CD4-positive, alpha-beta T cell treated with Interleukin-6 at 100 ng/mL for 8 hours (primary cell): ENCODE measurements at regions not wholly inside any gene's neighbourhood (a gene's known extent, or its start where the extent isn't known, plus 50 kb on each side); places are given as distances from the start of the nearest gene placed in this dataset.
"Not testable (repeated sequence)": the region's sequence is repeated elsewhere in the genome, so short reads cannot be mapped to it uniquely, and the experiment has no call there.

Experiments
- DNase-seq: peaks from one replicate; pipeline ENCODE4 v3.0.0-alpha.2; 2020; ENCODE audit warnings: mixed read lengths, low spot score

DNA sequence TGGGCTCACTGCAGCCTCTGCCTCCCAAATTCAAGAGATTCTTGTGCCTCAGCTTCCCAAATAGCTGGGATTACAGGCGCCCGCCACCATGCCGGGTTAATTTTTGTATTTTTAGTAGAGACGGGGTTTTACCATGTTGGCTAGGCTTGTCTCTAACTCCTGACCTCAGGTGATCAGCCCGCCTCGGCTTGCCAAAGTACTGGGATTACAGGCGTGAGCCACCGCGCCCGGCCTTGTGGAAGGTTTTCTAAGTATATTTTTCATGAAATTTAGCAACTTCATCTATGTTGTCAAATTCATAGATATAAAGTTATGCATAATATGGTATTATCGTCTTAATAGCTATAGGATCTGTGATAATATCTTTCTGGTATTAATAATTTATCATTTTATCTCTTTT, 275.6 kb upstream of the GRM7 start:
- no peak for DNase-seq

DNA sequence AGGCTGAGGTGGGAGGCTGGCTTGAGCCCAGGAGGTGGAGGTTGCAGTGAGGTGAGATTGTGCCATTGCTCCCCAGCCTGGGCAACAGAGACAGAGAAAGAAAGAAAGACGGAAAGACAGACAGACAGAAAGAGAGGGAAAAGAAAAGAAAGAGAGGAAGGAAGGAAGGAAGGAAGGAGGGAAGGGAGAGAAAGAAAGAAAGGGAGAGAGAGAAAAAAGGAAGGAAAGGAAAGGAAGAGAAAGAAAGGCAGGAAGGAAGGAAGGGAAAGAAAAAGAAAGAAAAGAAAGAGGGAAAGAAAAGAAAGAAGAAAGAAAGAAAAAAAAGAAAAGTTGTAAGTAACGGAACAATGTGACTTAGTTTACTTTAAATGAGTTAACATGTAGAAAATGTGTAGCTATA, 260.7 kb upstream of the GRM7 start:
- no peak for DNase-seq

DNA sequence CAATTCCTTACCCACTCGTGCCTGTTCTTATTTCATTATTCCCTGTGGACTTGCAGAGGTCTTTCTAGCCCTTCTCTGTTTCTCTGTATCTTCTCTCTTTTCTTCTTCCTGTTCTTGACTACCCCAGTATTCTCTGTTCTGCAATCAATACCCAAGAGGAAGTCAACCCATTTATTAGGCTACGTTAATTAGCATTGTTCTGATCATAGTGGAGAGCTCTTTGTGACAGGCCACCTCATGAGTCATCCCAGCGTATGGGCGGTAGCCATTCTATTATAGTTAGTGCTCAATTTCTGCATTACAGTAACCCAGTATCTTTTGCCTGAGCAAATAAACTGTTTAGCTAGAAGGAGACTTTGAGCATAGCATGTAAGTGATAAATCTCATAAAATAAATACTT, 259.5 kb upstream of the GRM7 start:
- no peak for DNase-seq

DNA sequence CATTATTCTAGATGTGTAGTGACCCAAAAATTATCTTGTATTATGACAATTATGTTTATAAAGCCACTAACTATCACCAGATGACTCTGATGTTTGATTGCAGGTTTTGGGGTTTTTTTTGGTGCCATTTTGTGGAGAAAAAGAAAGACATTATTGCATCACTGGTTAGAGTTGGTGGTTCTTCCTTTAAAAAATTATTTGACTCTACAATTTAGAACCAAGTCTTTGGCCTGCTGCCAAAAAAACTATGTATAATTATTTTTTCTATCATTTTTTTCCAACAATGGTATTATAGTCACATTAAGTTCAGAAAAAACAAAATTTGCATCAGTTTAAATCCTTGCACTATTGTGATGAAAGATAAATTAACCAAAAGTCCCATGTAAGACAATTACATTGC, 258.6 kb upstream of the GRM7 start:
- DNase-seq = no peak

DNA sequence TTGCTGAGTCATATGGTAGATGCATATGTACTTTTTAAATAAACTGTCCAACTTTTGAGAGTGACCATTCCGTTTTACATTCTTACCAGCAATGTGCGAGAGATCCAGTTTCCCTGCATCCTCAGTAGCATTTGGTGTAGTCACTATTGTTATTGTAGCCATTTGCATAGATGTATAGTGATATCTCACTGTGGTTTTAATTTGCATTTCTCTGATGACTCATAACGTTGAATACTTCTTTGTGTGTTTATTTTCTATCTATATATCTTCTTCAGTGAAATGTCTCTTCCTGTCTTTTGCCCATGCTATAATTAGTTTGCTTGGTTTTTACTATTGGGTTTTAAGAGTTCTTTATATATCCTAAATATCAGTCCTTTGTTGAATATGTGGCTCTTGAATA, 255.7 kb upstream of the GRM7 start:
- DNase-seq = no peak

DNA sequence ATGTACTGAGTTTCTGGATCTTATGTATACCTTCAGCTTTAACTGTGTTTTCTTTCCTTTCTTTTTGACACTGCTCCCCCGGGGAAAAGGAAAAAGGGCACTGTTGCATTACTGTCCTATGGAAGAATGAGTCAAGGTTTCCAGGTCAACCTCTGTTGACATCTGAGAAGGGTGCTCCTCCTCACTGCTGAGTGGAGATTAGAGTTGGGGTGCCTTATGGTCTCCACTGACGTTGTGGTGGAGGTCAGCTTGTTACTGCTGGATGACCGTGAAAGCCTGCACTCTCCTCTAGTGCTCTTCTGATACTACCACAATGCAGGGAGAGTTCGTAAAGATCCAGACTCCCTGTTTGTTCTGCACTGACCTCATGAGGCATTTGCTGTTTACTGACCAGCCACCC, 252.1 kb upstream of the GRM7 start:
- DNase-seq = no peak

DNA sequence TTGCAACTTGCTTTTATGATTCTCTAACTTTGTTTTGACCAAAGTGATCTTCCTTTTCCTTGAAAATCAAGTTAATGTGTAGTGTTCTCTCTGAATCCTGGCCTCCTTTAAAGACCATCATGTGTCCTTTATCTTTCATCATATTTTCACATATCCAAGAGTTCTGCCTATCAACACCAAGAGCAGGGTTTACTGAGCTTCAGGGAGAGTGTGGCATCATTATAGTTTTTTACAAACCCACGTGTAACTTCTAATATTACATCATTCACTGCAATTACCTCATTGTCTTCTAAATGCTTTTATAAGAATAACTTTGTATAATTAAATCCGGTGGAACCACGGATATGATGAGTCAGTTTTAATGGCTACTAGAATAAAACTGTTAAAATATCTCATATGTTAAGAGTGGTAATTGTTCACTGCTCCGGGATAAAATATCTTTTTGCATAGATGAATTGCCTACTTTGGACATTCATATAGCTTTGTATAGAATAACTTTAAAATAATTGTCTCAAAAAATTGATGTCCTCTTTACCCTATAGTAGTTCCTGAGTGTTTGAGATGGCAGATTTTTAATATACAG, 248.8 kb upstream of the GRM7 start:
- DNase-seq = no peak

DNA sequence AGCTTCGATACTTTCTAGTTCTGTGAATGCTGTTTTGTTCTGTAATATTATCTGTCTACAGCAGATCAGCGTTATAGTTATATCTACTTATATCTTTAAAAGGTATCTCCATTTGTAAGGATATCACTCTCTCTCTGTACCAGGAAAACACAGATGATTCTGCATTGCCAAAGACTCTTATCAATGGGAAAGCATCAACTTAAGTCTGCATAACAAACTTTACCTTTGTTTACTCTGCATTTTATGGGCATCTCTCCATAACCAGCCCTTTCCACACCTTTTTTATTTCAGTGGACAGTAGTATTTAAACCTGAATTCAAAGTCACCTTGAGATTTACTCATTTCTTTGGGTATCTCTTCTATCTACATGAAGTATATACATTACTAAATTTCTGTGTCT, 238.7 kb upstream of the GRM7 start:
- no peak for DNase-seq

DNA sequence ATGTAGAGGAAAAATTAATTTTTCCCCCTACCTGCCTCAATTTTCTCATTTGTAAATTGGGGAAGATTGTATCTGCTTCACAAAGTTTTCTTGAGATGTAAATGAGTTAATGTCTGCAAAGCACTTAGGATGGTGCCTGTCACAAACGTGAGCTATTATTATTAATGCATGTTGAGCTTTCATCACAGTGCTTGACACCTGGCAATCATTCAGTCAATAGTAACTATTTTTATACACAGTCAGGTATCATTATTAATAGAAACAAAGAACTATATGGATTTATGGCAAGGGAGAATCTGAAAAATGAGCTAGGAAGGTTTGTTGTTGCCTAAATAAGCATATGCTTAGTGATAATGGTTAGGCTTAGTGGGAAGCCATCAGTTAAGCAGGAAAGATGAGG, 238.2 kb upstream of the GRM7 start:
- no peak for DNase-seq

DNA sequence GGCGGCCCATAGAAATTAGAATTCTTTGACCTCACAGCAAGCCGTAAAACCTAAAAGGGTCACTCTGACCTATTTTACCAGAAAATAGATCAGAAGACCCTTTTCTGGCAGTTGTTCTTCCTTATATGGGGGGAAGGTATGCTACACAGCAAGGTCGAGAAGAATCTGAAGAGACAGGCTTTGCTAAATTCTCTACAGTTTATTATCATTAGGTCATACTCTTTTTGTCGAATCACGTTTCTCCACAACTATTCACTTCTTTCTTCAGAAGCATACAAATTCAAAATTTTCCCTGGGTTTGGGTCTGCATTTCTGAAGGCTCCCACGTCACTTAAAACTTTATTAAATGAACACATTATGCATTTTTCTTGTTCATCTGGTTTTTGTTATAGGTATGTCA, 229.5 kb upstream of the GRM7 start:
- DNase-seq = no peak

DNA sequence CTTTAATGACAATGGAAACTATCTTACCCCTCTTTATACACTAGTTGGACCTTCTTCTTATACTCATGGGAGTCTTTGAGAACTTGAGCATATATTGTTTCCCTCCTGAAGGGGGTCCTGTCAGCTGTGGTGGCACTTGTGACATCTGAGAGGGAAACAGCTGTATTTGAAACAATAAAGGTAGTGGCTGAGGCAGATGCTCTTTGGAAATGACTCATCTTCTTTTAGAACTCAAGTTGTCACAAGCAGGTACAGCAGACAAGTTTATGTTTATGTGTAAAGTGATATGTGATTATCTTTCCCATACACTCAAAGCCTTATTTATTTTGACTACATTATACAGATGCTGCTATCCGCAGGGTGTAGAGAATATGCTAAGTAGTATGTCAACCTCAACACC, 220.0 kb upstream of the GRM7 start:
- DNase-seq = no peak

DNA sequence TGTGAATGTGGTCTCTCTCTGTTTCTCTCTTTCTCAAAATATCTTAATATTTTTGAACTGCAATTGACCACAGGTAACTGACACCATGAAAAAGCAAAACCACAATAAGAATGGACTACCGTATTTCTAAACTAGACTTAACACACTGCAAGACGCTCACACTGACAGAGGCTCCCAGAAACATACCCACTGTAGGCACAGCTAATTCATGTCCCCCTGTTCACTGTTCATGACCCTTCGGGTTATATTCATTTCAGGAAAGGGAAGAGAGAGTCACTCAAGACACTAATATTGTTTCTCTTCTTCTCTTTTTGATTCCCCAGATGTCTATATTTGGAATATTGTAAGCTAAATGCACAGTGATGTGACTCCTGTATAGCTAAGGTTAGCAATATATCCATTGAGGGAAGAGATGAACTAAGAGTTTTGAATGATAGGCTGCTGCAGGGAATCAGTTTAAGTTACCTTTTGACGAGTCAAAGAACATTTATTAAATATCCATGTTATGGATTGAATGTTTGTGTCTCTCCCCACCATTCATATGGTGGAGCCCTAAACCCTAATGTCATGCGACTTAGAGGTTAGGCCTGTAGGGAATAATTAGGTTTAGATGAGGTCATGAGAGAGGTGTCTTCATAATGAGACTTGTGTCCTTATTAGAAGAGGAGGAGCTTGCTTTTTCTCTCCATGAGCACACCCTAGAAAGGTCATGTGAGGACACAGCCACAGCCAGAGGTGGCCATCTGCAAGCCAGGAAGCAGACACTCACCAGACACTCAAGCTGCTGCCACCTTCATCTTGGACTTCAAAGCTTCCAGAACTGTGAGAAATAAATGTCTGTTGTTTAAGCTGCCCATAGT, 216.6 kb upstream of the GRM7 start:
- DNase-seq = no peak

DNA sequence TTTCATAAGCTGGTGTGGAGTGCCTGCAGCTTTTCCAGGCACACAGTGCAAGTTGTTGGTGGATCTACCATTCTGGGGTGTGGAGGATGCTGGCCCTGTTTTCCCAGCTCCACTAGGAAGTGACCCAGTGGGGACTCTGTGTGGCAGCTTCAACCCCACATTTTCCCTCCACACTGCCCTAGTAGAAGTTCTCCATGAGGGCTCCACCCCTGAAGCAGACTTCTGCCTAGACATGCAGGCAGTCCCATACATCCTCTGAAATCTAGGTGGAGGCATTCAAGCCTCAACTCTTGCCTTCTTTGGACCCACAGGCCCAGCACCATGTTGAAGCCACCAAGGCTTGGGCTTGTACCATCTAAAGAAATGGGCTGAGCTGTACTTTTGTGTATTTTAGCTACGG, 206.2 kb upstream of the GRM7 start:
- no peak for DNase-seq

DNA sequence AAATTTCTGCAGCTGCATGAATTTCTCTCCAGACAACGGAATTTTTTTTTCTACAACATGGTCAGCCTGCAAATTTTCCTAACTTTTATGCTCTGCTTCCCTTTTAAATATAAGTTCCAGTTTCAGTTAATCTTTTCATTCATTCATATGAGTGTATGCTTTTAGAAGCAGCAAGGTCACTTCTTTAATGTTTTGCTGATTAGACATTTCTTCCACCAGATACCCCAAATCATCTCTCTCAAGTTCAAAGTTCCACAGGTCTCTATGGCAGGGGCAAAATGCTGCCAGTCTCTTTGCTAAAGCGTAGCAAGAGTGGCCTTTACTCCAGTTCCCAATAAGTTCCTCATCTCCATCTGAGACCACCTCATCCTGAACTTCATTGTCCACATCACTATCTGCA, 205.6 kb upstream of the GRM7 start:
- DNase-seq = no peak

DNA sequence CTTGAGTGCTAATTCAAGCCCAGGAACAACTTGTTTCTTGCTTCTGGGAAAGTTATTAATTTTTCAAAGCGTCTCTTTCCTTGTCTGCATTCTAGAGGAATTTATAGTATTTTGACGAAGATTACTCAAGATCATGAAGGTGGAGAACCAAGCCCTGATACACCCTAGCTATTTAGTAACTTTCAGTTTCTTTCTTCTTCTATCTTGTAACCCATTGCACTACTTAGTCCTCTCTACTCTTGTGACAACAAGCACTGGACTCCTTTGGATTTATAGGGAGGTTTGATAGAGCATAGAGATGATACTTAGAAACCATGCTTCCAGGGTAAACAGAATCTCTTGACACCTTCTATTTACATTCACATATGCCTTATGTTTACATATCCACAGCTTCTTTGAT, 203.3 kb upstream of the GRM7 start:
- no peak for DNase-seq

DNA sequence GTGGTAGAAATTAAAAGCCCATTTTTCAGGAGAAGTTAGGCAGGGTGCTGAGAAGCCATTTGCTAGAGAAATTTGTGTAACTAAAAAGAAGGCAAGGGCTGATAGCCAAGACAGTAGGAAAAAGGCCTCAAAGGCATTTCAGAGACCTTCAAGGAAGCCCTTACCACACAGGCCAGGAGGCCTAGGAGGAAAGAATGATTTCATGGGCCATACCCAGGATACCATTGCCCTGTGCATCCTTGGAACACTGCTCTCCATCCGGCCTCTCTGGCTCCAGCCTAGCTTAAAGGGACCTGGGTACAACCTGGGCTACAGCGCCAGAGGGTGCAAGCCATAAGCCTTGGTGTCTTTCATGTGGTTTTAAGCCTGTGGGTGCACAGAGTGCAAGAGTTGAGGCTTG, 193.6 kb upstream of the GRM7 start:
- no peak for DNase-seq

DNA sequence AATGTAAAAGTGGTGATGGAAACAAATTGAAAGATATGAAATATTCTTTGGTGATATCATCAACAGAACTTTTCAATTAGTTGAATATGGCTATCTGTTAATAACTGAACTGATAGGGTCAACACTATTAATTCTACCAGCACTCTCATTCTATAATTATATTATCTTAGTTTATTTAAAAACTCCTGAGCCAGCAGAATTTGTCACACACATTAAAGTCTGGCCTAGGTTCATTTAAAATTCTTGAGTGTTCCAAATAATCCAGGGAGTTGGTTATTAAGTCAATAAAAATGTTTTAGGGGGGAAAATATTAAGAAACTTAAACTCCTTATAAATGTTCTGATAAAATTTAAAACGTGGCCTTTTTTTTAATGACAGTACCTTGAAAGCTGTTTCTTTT, 189.6 kb upstream of the GRM7 start:
- DNase-seq = no peak

DNA sequence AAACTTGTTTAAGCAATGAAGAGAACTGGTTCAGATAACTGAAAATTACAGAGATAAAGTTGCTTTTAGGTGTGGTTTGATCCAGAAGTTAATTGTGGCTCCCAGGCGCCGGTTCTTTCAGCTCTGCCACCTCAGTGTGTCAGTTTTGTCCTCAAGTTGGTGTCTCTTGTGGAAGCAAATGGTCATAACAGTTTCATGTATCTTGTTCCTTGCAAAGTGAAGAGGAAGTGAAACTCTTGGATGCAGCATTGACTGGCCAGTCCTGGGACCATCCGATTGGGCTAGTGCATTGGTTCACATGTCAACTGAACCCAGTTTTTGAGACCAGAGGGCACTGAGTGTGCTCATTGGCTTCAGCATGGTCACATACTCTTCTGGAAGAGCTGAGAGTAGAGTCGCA, 181.4 kb upstream of the GRM7 start:
- no peak for DNase-seq

DNA sequence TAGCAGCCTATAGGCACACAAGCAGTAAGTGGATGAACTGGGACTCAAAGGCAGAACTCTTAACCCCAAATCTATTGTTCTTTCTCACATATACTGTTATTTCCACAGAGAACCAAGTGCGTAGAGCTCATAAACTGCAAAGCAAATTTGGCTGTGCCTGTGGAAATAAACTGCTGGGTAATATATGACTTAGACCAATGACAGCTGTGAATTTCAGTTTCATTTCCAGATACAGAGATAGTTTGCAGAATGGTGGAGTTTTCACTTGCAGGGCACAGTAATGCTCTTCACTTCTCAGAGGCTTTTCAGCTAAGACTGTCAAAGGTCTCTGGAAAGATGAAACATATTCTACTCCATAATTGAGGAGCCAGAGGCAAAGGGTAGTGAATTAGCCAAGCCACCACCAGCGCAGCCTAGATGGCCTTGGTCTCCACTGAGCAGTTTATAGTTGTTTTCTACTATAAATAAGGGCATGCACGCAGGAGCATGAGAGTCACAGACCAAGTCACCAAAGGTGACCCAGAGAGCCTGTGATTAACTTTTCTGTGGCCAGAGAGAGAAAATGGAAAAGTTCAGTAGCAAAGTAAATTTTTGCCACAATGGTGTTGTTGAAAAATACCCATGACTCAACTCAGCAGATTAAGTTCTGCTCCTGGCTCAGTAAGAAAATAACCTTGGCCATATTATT, 180.7 kb upstream of the GRM7 start:
- no peak for DNase-seq

DNA sequence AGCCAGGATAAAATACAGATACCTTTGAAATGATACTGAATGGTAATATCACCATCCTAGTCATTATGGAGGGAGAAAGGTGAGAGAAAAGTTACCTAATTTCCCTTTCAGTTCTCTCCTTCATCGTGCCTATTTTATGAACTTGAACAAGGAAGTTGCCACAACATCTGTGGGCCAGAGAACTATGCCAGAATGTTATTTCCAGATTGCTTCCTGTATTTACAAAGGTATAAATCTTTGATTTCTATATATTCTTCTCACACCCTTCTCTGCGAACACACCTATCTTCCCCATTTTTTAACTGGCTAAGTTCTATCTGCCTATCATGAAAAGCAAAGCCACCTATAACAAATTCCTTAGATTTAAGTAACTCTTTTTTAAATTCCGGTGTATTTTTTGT, 163.6 kb upstream of the GRM7 start:
- no peak for DNase-seq

DNA sequence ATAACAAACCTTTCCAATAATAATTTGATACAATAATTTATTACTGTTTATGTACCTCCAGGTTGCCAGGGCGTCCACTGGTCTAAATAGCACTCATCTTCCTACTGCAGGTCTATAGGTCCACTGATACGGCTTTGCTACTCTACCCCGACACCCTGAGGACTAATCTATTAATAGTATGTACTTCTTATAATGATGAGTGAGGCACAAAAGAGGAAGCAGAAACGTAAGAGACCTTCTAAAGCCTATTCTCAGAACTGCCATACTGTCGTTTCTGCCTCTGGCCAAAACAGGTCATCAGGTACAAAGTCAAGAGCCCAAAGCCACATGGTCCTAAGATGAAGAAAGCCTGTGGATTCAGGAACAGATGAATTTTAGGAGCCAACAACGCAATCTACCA, 163.2 kb upstream of the GRM7 start:
- no peak for DNase-seq

DNA sequence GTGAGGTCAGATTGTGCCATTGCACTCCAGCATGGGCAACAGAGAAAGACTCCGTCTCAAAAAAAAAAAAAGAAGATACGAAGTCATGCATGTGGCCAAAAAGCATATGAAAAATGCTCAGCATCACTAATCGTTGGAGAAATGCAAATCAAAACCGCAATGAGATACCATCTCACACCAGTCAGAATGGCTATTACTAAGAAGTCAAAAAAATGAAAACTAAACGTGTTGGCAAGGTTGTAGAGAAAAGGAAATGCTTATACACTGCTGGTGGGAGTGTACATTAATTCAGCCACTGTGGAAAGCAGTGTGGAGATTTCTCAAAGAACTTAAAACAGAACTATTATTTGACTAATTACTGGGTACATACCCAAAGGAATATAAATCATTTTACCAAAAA, 156.1 kb upstream of the GRM7 start:
- not testable (repeated sequence) for DNase-seq

DNA sequence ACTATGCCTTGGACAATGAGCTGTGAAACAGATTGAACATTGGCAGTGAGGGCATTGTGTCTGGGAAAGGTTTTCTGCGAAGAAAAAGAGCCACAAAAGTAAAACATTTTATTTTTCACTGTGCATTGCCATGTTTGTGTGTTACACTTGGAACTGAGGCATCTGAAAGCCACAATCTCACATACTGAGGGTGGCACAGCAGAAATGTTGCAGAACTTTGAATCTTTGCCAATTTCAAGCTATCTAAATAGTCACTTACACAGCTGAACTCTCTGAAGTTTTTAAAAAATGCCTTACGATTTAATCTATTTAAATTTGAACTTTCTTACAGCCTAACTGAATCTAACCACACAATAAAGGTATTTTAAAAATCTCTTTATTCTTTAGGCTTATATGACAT, 154.1 kb upstream of the GRM7 start:
- DNase-seq = no peak

DNA sequence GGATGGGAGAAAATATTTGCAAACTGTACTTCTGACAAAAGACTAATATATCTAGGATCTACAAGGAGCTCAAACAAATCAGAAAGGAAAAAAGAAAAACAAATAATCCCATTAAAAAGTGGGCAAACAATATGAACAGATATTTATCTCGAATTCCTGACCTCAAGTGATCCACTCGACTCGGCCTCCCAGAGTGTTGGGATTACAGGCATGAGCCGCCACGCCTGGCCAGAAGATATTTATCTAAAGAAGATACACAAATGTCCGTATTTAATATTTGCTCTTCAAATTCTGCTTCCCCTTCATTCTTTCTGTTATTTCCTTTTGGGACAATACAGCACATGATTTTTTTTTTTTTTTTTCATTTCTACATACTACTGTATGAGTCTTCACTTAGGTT, 151.7 kb upstream of the GRM7 start:
- DNase-seq = no peak
